PC-3 (cell line): ENCODE measurements at regions not wholly inside any gene's neighbourhood (a gene's known extent, or its start where the extent isn't known, plus 50 kb on each side); places are given as distances from the start of the nearest gene placed in this dataset.

ENCODE experiments used
- CTCF ChIP-seq: fragments of 300-600 bp; sonication (generic); conservative IDR thresholded peaks from 2 replicates; pipeline ENCODE4 v1.5.1; 2017; ENCODE audit warnings: antibody characterized with exemption, low read depth, mild to moderate bottlenecking, low read length
- EZH2phosphoT487 ChIP-seq: fragments of 300-600 bp; sonication (generic); IDR thresholded peaks from 2 replicates; pipeline ENCODE4 v1.6.1; 2018; ENCODE audit warnings: mild to moderate bottlenecking, antibody characterized with exemption, low read length, borderline replicate concordance

GRCh38 chr6:159443417-159443920, 249.6 kb downstream of the SOD2 start:
- TF ChIP-seq EZH2phosphoT487 (no peak), CTCF (no peak)
